HG02763 (cell line): ENCODE measurements at regions not wholly inside any gene's neighbourhood (a gene's known extent, or its start where the extent isn't known, plus 50 kb on each side); places are given as distances from the start of the nearest gene placed in this dataset.
"Not testable (repeated sequence)": the region's sequence is repeated elsewhere in the genome, so short reads cannot be mapped to it uniquely, and the experiment has no call there.

Experiments
- ATAC-seq: cut with Tn5 transposase; IDR thresholded peaks from one replicate; pipeline ENCODE4 v1.9.1; 2021; ENCODE audit warnings: mild to moderate bottlenecking, moderate library complexity; ENCODE audit not compliant: unreplicated experiment

- no peak for ATAC-seq
Observed at GRCh38 chr14:89572596-89573398, 155.8 kb upstream of the FOXN3 start.

DNA sequence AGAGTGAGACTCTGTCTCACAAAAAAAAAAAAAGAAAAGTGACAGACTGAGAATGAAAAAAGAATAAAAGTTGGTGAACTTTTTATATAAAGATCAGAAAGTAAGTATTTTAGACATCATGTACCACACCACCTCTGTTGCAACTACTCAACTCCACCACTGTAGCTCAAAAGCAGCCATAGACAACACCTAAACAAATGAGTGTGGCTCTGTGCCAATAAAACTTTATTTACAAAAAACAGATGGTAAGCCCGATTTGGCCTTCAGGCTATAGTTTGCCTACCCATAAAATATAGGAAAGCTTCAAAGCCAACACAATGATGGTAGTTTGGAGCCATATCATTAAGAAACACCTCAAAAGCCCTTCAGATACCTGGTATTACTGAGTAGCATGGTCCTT, 154.5 kb upstream of the FOXN3 start:
- no peak for ATAC-seq

GRCh38 chr14:89566644-89567415, 149.8 kb upstream of the FOXN3 start:
- no peak for ATAC-seq

GRCh38 chr14:89566180-89566579, 149.1 kb upstream of the FOXN3 start:
- ATAC-seq, result no peak

DNA sequence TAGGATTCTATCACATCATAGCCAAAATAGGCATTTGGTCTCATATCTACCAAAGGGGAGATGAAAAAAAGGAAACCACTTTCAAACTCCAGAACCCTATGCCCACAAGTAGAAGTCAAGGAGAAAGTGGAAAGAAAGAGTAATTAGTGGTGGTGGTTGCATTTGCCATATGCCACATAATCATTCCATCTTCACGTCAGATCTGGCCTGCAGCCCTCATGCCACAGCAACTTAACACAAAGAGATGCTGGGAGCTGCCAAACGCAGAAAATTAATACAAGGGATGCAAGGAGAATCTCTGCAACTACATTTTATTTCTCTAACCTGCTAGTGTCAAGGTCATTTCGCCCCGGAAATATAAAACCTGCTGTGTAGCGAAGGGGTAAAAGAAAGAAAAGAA, 148.6 kb upstream of the FOXN3 start:
- no peak for ATAC-seq

GRCh38 chr14:89564989-89565388, 148.0 kb upstream of the FOXN3 start:
- no peak for ATAC-seq

DNA sequence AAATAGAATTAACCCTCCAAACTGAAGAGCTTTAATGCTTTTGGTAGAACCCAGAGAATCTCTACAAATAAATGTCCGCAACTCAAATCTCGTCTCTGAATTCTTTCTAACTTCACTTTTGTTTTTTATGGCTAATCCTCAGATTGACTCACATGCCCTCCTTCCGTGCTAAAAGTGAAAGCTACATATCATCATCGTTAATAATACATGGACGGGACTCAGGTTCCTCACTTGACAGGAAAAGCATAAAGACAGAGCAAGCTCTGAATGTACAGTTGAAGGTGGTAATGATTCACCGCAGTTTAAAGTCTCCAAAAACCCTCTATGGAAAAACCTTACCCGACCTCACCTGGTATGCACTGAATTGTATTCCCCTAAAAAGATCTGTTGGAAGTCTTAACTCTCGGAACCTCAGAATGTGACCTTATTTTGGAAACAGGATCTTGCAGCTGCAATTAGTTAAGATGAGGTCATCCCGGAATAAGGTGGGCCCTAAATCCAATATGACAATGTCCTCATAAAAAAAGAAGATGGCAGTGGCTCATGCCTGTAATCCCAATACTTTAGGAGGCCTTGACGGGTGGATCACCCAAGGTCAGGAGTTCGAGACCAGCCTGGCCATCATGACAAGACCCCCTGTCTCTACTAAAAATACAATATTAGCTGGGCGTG, 147.4 kb upstream of the FOXN3 start:
- ATAC-seq, result no peak

DNA sequence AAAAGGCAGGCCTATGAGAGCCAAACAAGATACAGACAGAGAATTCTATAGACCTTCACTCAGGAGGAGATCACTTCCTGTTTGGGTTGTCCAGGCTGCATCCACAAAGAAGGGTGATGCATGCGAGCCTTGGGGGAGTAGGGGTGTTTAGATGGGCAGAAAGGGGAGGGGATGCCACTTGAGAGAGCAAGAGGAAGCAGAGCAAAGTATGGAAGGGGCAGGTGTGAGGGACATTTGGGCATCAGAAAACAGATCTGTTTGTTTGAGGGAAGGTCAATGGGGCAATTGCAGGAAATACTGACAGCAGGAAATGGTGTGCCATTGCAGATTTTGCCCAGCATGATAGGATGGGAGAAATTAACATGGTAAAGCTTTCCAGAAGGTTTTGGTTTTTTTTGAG, 146.4 kb upstream of the FOXN3 start:
- no peak for ATAC-seq

DNA sequence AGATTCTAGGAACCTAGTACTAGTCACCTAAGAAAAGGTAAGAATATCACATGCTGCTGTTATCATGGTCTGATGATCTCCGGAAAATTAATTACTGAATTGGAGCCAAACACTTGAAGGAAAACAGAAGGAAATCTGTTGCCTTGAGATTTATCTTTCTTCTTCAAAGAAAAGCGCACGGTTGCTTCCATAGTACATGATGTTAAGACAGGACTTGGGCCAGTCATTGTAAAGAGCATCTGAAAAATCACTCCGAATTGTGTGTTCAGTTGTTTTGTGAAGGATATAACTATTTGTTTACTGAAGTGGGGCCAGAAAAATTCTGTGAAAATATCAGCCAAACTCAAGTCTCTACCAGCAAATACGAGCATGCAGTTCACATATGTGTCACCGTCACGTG, 134.9 kb upstream of the FOXN3 start:
- no peak for ATAC-seq

GRCh38 chr14:89551432-89551831, 134.4 kb upstream of the FOXN3 start:
- no peak for ATAC-seq

DNA sequence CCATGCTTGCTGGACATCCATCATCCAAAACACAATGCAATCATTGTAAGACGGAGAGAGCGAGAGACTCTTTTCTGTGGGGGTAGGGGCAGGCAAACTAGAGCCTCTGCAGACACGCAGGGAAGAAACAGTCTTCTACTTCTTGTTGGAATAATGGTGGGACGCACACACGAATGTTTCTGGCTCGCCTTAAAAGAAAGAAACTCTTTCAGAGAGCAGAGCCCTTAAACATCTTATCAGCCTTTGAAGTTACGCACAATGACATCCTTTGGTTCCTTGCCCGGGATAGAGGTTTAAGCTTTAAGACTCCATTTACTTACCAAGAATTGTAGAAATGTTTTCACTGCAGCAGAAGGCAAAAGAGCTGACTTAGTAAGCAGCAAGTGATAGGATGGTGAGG, 133.8 kb upstream of the FOXN3 start:
- ATAC-seq, result no peak

DNA sequence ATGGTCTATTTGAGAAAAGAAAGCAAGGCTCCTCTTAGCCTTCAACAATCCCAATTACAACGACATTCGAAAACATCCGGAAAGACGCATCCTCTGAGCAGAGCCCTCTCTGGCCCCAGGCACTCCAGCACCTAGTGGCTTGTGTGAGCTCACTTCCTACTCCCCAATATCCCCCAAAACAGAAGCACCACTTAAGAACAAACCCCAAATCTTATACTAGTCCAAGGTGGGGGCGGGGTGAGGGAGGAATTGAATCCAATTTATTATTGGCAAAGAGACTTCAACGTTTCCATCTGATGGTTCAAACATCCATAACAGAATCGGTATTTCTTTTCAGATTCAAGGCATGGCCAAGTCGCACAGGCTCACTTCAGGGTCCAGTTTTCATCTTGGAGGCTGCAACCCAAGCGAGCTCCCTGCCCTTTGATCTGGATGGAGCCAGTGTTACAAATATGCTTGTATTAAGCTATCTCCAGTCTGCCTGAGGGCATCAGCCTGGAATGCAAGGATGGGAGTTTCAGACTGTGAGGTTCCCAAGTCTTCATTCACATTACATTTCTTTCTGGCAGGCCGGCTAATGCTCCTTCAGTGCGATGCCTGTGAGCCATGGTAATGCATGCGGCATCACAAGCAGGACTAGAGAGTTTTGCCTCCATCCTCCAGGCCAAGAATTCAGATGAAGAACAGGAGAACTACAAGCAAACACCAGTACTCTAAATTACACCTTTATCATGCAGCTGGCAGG, 132.5 kb upstream of the FOXN3 start:
- no peak for ATAC-seq

DNA sequence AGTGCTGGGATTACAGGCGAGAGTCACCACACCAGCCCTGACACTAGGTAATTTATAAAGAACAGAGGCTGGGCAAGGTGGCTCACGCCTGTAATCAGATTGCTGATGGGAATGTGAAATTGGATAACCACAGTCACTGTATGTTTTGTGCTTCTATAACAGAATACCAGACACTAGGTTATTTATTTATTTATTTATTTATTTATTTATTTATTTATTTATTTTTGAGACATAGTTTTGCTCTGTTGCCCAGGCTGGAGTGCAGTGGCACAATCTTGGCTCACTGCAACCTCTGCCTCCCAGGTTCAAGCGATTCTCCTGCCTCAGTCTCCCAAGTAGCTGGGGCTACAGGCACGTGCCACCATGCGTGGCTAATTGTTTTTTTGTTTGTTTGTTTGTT, 130.0 kb upstream of the FOXN3 start:
- not testable (repeated sequence) for ATAC-seq

DNA sequence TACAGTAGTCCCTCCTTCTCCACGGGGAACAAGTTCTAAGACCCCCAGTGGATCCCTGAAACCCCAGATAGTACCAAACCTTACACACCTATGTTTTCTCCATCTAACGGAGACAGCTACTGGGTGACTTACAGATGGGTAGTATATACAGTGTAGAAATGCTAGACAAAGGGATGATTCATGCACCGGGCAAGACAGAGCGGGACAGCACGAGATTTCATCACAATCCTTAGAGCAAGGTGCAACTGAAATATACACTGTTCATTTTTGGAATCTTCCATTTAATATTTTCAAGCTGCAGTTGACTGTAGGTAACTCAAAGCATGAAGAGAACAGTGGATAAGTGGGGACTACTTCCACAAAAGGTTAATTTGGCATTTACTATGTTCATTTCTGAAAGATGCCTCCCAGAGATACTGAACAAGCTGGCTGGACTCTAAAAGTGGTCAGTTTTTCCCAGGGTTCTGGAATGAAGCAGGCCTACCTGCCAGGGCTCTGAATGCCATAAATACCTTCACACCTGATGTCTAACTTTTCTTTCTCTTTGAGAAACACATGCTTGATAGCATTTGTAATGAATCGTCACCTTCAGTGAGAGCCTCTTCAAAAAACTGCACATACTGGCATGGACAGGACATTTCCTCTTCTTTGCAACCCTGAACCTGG, 127.7 kb upstream of the FOXN3 start:
- no peak for ATAC-seq

GRCh38 chr14:89543425-89543790, 126.4 kb upstream of the FOXN3 start:
- ATAC-seq, result no peak

DNA sequence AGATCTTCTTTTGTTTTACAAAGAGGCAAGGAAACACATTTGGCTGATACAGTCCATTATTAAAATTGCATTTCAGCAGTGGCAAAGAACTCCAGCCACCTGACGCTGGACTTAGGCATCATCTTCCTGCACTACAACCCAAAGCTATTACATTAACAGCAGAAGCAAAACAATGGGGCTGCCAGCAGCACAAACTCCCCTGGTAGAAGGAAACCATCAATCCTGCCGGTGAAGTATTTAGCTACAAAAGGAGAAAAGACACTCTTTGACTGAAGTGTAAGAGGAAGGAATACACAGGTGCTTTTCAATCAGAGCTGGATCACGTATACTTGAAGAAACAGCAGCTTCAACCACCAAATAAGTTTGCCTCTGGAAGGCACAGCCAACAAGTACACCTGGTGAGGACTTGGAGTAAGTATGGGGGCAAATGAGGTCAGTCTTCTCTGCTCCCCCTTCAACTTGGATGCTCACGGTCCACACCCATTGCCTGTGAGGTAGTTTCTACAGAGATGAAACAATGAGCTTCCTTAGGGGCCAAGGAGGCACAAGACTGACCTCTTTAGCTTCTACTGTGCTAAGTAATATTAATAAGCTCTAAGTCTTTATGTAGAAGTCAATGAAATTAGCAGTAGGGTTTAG, 125.9 kb upstream of the FOXN3 start:
- no peak for ATAC-seq

GRCh38 chr14:89540830-89541470, 123.9 kb upstream of the FOXN3 start:
- ATAC-seq, result no peak

DNA sequence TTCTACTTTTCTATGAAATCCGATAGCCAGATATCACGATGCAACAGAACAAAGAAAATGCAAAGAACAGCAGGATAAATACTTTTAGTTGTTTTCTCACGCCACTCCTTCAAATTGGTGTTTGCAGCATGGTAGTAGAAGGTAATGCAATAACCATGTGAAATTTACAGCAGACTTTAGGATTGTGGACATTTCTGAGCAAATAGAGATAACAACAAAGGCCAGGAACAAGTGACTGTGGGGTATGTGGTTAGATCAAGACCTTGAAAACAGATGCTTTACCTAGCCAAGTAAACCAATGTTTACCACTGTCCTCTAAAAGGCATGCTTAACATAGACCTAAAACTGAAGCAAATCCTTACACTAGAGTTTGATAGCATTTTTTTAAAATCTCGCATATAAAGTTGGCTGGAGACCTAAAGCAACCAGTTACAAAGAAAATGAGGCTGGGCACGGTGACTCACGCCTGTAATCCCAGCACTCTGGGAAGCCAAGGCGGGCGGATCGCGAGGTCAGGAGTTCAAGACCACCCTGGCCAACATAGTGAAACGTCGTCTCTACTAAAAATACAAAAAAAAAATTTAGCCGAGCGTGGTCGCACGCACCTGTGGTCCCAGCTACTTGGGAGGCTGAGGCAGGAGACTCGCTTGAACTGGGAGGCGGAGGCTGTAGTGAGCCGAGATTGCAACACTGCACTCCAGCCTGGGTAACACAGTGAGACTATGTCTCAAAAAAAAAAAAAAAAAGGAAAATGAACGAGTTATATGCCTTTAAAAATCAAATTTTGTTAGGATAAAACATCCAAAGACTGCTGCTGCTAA, 123.2 kb upstream of the FOXN3 start:
- ATAC-seq, result no peak

DNA sequence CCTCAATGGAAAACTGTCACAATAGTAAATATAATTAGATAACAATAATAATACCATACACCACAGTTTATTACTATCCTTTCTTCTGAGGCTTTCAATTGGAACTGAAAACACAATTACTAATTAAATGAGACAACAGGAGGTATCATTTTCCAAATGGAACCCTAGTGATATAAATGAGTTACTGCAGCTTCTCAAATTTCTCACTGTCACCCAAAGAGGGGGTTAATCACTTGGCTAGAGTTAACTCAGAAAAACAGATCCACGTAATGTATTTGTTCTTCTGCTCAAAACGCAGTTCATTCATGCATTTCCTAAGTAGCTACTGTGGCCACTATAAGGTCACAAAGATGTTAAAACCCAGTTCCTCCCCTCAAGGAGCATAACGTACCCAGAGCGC, 120.9 kb upstream of the FOXN3 start:
- ATAC-seq, result no peak
